A549 (cell line): ENCODE measurements at regions not wholly inside any gene's neighbourhood (a gene's known extent, or its start where the extent isn't known, plus 50 kb on each side); places are given as distances from the start of the nearest gene placed in this dataset.

ENCODE experiments used
- ATAC-seq, 2 experiments: fragments of 200-7000 bp in 1 of 2; fragments of >200 bp in 1 of 2; cut with Nextera tagmentation in 1 of 2; cut with Tn5 transposase in 1 of 2; 3 replicates each; pipeline versions ENCODE4 v1.8.0 to v1.9.1; 2018 to 2020; ENCODE audit warnings: mild to moderate bottlenecking in 1 of 2, moderate library complexity in 1 of 2
- CTCF ChIA-PET: fragments of 300-600 bp; sonication (Branson Sonifier 250); formaldehyde crosslinking; extraction: SDS; loops from one replicate; lab custom pipeline; 2021; ENCODE audit warnings: antibody characterized with exemption, inconsistent platforms; lab: Yijun Ruan, JAX
- POLR2A ChIA-PET: fragments of 350-600 bp; formaldehyde crosslinking; extraction: SDS; loops from one replicate; lab custom pipeline; 2021; ENCODE audit warnings: antibody characterized with exemption, inconsistent platforms; lab: Yijun Ruan, JAX
- DNase-seq, 2 experiments: peaks; one replicate each; pipeline versions ENCODE4 v3.0.0 to v3.0.0-alpha.2; 2011 to 2016; ENCODE audit warnings: low read depth in 1 of 2, low spot score in 1 of 2
- FAIRE-seq: peaks from 2 replicates; lab custom pipeline; 2011; peaks lifted over from hg19 to GRCh38; lab: Jason Lieb, UNC
- H3K27ac ChIP-seq, 2 experiments: fragments of >200 bp; sonication (Bioruptor Twin); formaldehyde crosslinking; 3 replicates each; pipeline ENCODE4 v1.5.1; 2016 to 2017
- H3K4me1 ChIP-seq: fragments of >200 bp; sonication (Bioruptor Twin); formaldehyde crosslinking; 3 replicates; pipeline ENCODE4 v1.6.1; 2016
- H3K4me2 ChIP-seq: fragments of >200 bp; sonication (Bioruptor Twin); formaldehyde crosslinking; 3 replicates; pipeline ENCODE4 v1.6.1; 2016
- H3K4me3 ChIP-seq: fragments of >200 bp; sonication (Bioruptor Twin); formaldehyde crosslinking; 3 replicates; pipeline ENCODE4 v1.5.1; 2016
- H3K9me3 ChIP-seq: fragments of >200 bp; sonication (Bioruptor Twin); formaldehyde crosslinking; 3 replicates; pipeline ENCODE4 v1.6.1; 2016
- BHLHE40 ChIP-seq: IDR thresholded peaks from 2 replicates; pipeline ENCODE4 v1.6.1; 2012; ENCODE audit warnings: low read depth, low read length, inconsistent platforms
- CBX2 ChIP-seq: fragments of 200-600 bp; sonication (generic); IDR thresholded peaks from 2 replicates; pipeline ENCODE4 v1.6.1; 2016; ENCODE audit warnings: low read depth, mild to moderate bottlenecking, borderline replicate concordance
- CHD2 ChIP-seq: fragments of 150-350 bp; IDR thresholded peaks from 2 replicates; pipeline ENCODE4 v1.6.1; 2014; ENCODE audit warnings: low read length; ENCODE audit not compliant: partially characterized antibody
- CHD4 ChIP-seq: fragments of 200-600 bp; sonication (generic); IDR thresholded peaks from 2 replicates; pipeline ENCODE4 v1.6.1; 2016; ENCODE audit warnings: antibody characterized with exemption, mild to moderate bottlenecking, borderline replicate concordance
- CTCF ChIP-seq: fragments of >200 bp; sonication (Bioruptor Twin); formaldehyde crosslinking; IDR thresholded peaks from 3 replicates; pipeline ENCODE4 v1.5.1; 2016
- E2F6 ChIP-seq: IDR thresholded peaks from 2 replicates; pipeline ENCODE4 v1.6.1; 2012; ENCODE audit warnings: low read depth, borderline replicate concordance
- EP300 ChIP-seq, 2 experiments: fragments of >200 bp; sonication (Bioruptor Twin); formaldehyde crosslinking; IDR thresholded peaks; 2 replicates in 1 of 2; 3 replicates in 1 of 2; pipeline ENCODE4 v1.6.1; 2016 to 2017
- FOSL2 ChIP-seq, 2 experiments: fragments of 450-650 bp in 1 of 2; fragments of >200 bp in 1 of 2; sonication (Bioruptor Twin) in 1 of 2; formaldehyde crosslinking; IDR thresholded peaks; 2 replicates each; pipeline versions ENCODE4 v1.5.0 to v1.6.1; 2016 to 2020; ENCODE audit warnings: mild to moderate bottlenecking in 1 of 2, moderate library complexity in 1 of 2
- HDAC2 ChIP-seq: fragments of 200-600 bp; sonication (generic); IDR thresholded peaks from 2 replicates; pipeline ENCODE4 v1.6.1; 2016
- HEYL ChIP-seq: fragments of 250-450 bp; sonication (Bioruptor Pico); IDR thresholded peaks from 2 replicates; pipeline ENCODE4 v1.8.0; 2021; ENCODE audit warnings: mild to moderate bottlenecking, moderate library complexity
- HOXA7 ChIP-seq: fragments of 250-450 bp; sonication (Bioruptor Pico); IDR thresholded peaks from 2 replicates; pipeline ENCODE4 v1.5.0; 2020; ENCODE audit warnings: mild to moderate bottlenecking, moderate library complexity
- KDM1A ChIP-seq: fragments of 200-600 bp; sonication (generic); IDR thresholded peaks from 2 replicates; pipeline ENCODE4 v1.6.1; 2016; ENCODE audit warnings: low read depth, mild to moderate bottlenecking
- MAZ ChIP-seq: fragments of 150-350 bp; IDR thresholded peaks from 2 replicates; pipeline ENCODE4 v1.6.1; 2014; ENCODE audit warnings: antibody characterized with exemption, low read depth, low read length, borderline replicate concordance
- MYC ChIP-seq: IDR thresholded peaks from 2 replicates; pipeline ENCODE4 v1.6.1; 2012; ENCODE audit warnings: mild to moderate bottlenecking, inconsistent platforms, low read length, improper control_type of control experiment, borderline replicate concordance
- NR3C1 ChIP-seq: fragments of >200 bp; sonication (Bioruptor Twin); formaldehyde crosslinking; IDR thresholded peaks from 3 replicates; pipeline ENCODE4 v1.6.1; 2017
- PHF8 ChIP-seq: fragments of 200-600 bp; sonication (generic); IDR thresholded peaks from 2 replicates; pipeline ENCODE4 v1.6.1; 2016; ENCODE audit warnings: low read depth, mild to moderate bottlenecking, antibody characterized with exemption, moderate library complexity, borderline replicate concordance
- RCOR1 ChIP-seq: fragments of 150-350 bp; IDR thresholded peaks from 2 replicates; pipeline ENCODE4 v1.6.1; 2014; ENCODE audit warnings: antibody characterized with exemption, low read length, low read depth
- RNF2 ChIP-seq: fragments of 200-600 bp; sonication (generic); IDR thresholded peaks from 2 replicates; pipeline ENCODE4 v1.6.1; 2016; ENCODE audit warnings: low read depth, mild to moderate bottlenecking, antibody characterized with exemption, moderate library complexity, borderline replicate concordance
- TP53 ChIP-seq: fragments of 250-450 bp; sonication (Bioruptor Pico); IDR thresholded peaks from 2 replicates; pipeline ENCODE4 v1.5.0; 2021; ENCODE audit warnings: mild to moderate bottlenecking, moderate library complexity
- ZC3H11A ChIP-seq: fragments of 450-650 bp; IDR thresholded peaks from 2 replicates; pipeline ENCODE4 v1.6.1; 2014; ENCODE audit warnings: antibody characterized with exemption, mild to moderate bottlenecking
- WGBS: methylation state at CpG from one replicate; pipeline ENCODE4 v1.1.6; 2017; ENCODE audit errors: missing lambda C conversion rate; 5-methylcytosine and 5-hydroxymethylcytosine counted together
- TF ChIP-seq, protein P1 (sequence below): fragments of 250-450 bp; sonication (Bioruptor Pico); IDR thresholded peaks from 2 replicates; pipeline ENCODE4 v1.5.0; 2020; ENCODE audit warnings: low read depth, mild to moderate bottlenecking, moderate library complexity
- TF ChIP-seq, protein P2 (sequence below): fragments of 150-350 bp; IDR thresholded peaks from 2 replicates; pipeline ENCODE4 v1.6.1; 2014; ENCODE audit warnings: low read depth, mild to moderate bottlenecking, low read length
- TF ChIP-seq, protein P3 (sequence below): IDR thresholded peaks from 2 replicates; pipeline ENCODE4 v1.6.1; 2012
- TF ChIP-seq, protein P4 (sequence below): fragments of >200 bp; sonication (Bioruptor Twin); formaldehyde crosslinking; IDR thresholded peaks from 2 replicates; pipeline ENCODE4 v1.6.1; 2016

- DNase-seq (no peak), FAIRE-seq (no peak), ATAC-seq (no peak)
- no peak overlapping the region for H3K27ac ChIP-seq
- no peak overlapping the region for H3K4me3 ChIP-seq
- 35% methylated on average over 7 of the region's 7 CpGs for WGBS
- ChIA-PET CTCF (no interaction called here), POLR2A (no interaction called here)
- TF ChIP-seq EP300 (IDR thresholded peaks at IDR 0.05) (no peak), E2F6 (no peak), KDM1A (no peak), MAZ (no peak), ZC3H11A (no peak), CTCF (no peak), CHD4 (no peak), BHLHE40 (no peak)
- TF ChIP-seq, protein P1, sequence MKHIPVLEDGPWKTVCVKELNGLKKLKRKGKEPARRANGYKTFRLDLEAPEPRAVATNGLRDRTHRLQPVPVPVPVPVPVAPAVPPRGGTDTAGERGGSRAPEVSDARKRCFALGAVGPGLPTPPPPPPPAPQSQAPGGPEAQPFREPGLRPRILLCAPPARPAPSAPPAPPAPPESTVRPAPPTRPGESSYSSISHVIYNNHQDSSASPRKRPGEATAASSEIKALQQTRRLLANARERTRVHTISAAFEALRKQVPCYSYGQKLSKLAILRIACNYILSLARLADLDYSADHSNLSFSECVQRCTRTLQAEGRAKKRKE, result no peak
- TF ChIP-seq, protein P2, sequence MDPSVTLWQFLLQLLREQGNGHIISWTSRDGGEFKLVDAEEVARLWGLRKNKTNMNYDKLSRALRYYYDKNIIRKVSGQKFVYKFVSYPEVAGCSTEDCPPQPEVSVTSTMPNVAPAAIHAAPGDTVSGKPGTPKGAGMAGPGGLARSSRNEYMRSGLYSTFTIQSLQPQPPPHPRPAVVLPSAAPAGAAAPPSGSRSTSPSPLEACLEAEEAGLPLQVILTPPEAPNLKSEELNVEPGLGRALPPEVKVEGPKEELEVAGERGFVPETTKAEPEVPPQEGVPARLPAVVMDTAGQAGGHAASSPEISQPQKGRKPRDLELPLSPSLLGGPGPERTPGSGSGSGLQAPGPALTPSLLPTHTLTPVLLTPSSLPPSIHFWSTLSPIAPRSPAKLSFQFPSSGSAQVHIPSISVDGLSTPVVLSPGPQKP, result no peak
- TF ChIP-seq, protein P3, sequence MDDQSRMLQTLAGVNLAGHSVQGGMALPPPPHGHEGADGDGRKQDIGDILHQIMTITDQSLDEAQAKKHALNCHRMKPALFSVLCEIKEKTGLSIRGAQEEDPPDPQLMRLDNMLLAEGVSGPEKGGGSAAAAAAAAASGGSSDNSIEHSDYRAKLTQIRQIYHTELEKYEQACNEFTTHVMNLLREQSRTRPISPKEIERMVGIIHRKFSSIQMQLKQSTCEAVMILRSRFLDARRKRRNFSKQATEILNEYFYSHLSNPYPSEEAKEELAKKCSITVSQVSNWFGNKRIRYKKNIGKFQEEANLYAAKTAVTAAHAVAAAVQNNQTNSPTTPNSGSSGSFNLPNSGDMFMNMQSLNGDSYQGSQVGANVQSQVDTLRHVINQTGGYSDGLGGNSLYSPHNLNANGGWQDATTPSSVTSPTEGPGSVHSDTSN, result no peak
- no peaks in the 10 kb centered on the region for H3K9me3 ChIP-seq
- no peaks in the 10 kb centered on the region for H3K4me1 ChIP-seq
- no peak overlapping the region for H3K4me2 ChIP-seq
Observed at GRCh38 chr10:56298941-56299340, 62.1 kb downstream of the ZWINT start.

DNA sequence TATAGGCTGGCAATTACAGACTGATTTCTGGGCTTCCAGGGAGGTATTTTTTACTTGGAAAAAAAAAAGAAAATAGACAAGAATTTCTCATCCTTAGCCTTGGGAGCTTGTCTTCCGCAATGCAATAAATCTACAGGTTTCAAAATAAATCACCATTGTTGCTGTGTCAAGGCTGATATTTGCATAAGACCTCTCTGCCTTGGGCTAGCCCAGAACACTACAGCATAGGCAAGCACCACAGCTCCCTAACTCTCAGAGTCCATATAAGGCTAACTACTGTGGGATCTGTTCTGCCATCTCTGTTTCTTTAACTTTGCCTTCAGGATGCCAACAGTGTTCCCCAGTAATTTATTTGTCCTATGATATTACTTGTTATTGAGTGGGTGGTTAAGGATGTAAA, 64.4 kb downstream of the ZWINT start:
- H3K4me1 ChIP-seq, result no peaks in the 10 kb centered on the region
- no peaks in the 10 kb centered on the region for H3K9me3 ChIP-seq
- H3K4me3 ChIP-seq, result no peak overlapping the region
- ChIA-PET POLR2A (no interaction called here), CTCF (no interaction called here)
- ATAC-seq (no peak), FAIRE-seq (no peak), DNase-seq (no peak)
- 32% methylated on average over 1 of the region's 1 CpG for WGBS
- no peak overlapping the region for H3K27ac ChIP-seq
- TF ChIP-seq CHD2 (no peak), RNF2 (no peak), PHF8 (no peak), FOSL2 (IDR thresholded peaks at IDR 0.05) (no peak), FOSL2 (CRISPR knock-in tag; IDR thresholded peaks at IDR 0.05) (no peak), TP53 (no peak), NR3C1 (no peak), CBX2 (no peak), MYC (no peak), RCOR1 (no peak), EP300 (IDR thresholded peaks at IDR 0.05) (no peak), HEYL (CRISPR knock-in tag) (no peak), HOXA7 (CRISPR knock-in tag) (no peak), HDAC2 (no peak)
- TF ChIP-seq, protein P4, sequence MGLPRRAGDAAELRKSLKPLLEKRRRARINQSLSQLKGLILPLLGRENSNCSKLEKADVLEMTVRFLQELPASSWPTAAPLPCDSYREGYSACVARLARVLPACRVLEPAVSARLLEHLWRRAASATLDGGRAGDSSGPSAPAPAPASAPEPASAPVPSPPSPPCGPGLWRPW, result no peak
- H3K4me2 ChIP-seq, result no peak overlapping the region
